Activated CD8-positive, alpha-beta memory T cell treated with anti-CD3 and anti-CD28 coated beads, Interleukin-2, amount 50 U/mL, for 24 hours (primary cell): ENCODE measurements at regions not wholly inside any gene's neighbourhood (a gene's known extent, or its start where the extent isn't known, plus 50 kb on each side); places are given as distances from the start of the nearest gene placed in this dataset.
"Not testable (repeated sequence)": the region's sequence is repeated elsewhere in the genome, so short reads cannot be mapped to it uniquely, and the experiment has no call there.

Source experiments
- DNase-seq: peaks from one replicate; pipeline ENCODE4 v3.0.0-alpha.2; 2020; ENCODE audit errors: extremely low read depth

DNA sequence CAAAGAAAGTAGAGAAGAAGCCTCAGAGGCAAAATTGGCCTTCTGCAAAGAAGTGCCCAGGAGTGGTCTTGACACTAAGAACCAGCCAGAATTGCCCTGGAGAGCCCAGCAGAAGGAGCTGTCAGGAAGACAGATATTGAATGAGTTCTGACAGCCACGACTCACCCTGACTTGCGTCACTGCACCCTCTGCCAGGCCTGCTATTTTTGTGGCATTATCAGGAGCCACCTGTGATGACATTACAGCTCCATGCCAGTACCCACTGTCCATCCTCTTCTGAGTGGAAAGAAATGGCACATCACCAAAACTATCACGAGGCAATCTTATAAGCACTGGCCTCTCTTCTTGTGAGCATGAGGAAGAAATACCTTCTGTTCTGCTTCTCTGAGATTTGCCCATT lies 67.7 kb downstream of the SMIM20 start:
- no peak for DNase-seq

DNA sequence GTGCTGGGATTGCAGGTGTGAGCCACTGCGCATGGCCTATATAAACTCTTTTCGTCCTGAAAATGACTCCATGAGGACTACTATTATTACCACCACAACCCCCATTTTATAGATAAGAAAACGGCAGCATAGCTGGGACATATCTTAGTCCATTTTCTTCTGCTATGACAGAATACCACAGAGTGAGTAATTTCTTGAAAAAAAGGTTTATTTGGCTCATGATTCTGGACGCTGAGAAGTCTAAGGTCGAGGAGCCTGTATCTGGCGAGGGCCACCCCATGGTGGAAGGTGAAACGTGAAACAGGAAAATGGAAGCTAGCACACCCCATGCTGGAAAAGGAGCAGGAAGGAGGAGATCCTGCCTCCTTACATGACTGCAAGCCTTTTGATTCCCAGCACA lies 68.9 kb downstream of the SMIM20 start:
- no peak for DNase-seq

DNA sequence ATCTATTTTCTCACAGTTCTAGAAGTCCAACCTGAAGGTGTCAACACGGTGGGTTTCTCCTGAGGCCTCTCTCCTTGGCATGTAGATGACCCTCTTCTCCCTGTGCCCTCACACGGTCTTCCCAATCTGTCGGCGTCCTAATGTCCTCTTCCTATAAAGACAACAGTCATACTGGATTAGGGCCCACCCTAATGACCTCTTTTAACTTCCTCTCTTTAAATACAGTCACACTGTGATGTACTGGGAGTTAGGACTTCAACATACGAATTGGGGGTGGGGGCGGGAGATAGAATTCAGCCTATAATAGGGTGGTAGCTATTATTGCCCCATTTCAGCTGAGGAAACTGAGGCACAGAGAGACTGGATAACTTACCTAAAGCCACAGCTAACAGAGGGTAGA lies 70.2 kb downstream of the SMIM20 start:
- DNase-seq, result no peak

DNA sequence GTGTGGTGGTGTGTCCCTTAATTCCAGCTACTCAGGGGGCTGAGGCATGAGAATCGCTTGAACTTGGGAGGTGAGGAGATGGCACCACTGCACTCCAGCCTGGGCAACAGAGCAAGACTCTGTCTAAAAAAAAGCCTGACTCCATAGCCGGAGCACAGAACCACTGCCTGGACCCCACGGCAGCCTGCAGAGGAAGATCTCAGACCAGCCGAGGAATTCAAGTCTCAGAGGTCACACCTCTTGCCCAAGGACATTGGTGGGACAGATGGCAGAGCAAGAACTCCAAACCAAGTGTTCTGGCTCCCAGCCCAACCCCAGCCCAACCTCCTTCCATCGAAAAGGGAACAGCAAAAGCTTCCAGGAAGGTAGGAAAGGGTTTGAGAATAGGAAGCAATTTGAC lies 70.8 kb downstream of the SMIM20 start:
- DNase-seq, result no peak

DNA sequence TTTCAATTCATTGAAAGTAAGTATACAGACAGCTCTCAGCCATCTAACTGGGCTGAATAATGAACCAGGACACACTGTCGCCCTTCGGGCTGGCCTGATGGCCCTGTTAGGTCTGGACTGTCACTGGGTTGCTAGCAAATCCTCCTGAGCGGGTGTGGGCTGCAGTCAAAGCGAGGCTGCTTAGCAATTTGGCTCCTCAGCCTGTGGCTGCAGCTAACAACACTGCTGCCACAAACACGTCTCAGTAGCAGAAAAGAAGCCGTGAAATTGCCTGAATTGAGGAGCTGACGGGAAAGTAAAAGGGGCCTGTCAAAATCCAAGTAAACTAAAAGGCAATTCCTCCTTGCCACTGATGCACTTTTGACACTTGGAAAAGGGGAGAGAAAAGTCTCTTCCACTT lies 72.8 kb downstream of the SMIM20 start:
- DNase-seq, result no peak

DNA sequence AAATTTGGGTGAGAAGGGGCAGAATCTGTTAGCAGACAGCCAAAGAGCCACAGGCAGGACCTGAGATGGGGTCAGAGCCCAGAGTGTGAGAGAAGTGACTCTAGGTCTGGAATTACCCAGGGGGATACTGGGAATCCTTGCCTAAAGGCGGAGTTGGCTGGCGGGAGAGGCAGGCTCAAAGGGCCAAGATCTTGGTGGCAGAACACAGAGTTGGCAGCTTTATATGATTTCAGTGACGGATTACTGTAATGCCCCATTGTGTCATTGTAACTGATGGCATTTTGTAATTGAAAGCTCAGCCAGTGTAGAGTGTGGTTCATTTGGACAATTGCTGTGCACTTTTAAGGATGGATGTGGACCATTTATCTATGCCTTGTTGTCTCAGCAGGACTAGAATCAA lies 77.3 kb downstream of the SMIM20 start:
- DNase-seq, result no peak

DNA sequence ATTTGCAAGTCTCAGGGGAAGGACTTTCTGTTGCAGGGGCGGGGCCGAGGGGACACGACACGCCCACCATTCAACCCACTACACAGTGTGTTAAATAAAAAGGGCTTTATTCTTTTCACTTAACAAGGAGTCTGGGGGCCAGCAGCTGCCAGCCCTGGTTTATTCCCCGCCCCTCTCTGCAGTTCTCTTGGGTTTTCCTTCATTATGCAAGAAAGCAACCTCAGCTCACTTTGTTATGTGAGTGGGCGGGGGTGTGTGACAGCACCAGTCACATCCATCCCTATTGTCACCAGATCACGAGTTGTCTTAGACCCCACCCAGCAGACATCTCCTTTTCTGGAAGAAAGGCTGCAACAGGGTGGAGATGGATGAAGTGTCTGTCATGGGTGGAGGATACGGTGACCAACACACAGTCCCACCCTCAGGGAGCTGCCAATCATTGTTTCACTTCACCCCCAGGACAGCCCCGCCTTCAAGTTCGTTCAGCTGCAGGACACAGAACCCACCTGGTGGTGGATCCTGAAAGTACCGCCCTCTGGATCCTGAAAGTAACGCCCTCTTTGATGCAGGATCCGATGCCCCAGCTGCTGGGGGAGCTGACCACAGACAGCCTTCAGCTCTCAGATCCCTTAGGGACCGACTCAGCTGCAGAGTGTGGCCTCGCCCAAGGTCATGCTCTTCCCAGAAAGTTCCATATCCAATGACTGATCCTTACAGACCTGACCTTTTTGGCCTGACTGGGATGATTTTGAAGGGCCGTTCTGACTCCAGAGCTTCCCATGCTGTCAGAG lies 79.6 kb downstream of the SMIM20 start:
- no peak for DNase-seq

DNA sequence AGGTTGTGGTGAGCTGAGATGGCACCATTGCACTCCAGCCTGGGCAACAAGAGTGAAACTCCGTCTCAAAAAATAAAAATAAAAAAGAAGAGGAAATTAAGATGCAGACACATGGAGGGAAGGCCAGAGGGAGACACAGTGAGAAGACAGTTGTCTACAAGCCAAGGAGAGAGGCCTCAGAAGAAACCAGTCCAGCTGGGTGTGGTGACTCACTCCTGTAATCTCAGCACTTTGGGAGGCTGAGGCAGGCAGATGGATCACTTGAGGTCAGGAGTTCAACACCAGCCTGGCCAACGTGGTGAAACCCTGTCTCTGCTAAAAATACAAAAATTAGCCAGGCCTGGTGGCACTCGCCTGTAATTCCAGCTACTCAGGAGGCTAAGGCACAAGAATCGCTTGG lies 80.6 kb downstream of the SMIM20 start:
- DNase-seq, result not testable (repeated sequence)

DNA sequence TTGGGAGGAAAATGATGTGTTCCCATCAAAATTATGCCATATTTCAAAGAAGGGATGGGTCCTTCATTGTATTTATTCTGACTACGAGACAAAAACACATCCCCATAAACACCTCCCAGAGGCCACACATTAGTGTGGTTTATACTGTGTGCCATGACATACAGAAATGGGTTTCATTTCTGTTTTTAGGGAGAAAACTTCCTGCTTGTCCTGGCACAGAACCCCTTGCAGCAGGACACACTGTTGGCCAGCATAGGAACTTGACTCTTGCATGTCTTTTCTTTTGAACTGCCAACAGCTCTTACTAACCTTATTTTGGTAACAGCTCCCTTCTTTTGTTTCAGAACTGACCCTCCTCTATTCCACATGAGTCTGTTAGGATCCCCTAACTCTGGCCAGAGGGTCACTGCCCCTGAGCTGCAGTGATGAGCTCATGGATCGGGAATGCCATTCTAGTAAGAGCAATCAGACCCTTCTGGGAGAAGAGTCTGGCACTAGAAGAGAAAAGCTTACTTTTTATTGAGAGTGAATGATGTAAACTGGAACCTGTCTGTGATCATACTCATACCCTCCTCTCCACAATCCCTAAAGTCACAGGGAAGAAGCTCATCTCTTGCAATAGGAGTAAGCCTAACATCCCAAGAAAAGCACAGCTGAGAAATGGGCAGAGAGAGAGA lies 86.4 kb downstream of the SMIM20 start:
- no peak for DNase-seq

DNA sequence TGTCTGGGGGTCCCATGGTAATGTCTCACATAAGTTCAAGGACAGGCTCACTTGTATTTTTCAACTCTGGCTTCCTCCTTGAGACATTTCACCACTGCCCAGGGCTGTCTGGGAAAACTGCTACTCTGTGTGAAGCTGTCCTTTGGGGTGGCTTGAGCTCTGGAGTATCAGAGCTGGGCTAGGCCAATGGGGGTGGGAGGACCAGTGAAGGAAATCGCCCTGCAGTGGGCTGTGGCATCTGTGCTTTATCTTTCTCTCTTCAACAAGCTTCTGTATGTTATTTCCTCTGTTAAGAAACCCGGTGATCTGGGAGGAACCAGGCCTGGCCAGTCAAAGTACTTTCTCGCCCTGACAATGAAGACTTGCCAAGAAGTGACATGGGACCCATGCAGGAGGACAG lies 87.4 kb downstream of the SMIM20 start:
- DNase-seq, result no peak

DNA sequence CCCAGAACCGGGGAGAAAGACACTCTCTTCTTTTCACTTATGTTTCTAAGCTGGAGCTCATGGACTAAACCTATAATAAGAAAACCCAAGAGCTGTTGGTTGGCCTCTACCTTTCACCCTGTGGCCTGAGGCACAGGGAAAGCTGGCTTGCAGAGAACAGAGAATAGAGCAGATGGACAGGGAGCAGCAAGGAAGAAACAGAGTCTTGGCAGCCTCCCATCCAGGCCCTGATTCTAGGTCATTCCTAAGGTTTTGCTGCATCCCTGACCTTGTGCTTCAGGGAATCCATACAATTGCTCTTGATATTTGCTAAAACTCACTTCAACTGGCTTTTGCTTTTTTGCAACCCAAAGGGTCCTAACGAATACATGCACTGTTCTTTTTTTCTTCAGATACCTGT lies 87.8 kb downstream of the SMIM20 start:
- DNase-seq, result no peak

DNA sequence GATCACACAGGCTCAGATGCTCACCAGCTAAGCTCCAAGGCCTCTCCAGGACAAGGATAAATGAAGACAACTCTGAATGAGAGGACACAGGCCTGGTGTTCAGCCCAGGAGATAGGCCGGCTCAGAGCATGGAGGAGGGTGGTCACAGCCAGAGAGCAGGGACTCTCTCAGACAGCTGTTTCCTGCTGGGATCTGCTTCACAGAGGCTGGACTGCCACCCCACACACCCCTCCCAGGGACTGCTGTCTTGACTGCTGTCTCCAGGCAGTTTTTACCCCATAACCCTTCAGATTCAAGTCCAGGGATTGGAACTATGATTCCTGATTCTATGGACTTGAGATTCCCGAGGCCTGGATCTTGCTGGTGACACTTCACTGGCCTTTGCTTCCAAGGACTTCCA lies 89.0 kb downstream of the SMIM20 start:
- no peak for DNase-seq

DNA sequence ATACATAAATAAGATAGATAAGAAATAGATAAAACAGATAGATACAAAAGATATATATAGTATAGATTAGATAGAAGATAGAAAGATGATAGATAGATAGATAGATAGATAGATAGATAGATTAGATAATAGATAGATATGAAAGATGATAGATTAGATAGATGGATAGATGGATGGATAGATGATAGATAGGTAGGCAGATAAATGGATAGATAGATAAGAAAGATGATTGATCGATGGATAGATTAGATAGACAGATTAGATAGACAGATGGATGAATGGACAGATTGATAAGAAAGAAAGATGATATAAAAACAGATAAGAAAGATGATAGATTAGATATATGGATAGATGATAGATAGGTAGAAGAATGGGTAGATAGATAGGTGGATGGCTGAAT lies 90.3 kb downstream of the SMIM20 start:
- DNase-seq, result no peak

DNA sequence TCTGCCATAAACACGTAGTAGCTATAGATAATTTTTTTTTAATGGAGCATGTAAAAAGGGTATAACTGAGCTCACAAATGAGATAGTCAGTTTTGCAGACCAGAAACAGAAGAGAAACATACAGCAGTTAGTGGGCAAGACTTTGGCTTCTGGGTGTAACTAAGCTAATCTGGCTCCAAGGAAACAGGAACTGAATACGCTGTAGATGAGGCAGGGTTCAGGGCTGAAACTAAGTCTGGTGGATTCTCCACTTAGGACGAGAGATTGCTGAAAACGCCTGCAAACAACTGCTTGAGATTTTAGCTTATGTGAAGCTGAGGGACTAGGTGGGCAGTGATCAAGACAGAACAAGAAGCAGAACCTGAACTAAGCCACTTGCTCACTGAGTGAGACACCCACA lies 91.7 kb downstream of the SMIM20 start:
- no peak for DNase-seq

DNA sequence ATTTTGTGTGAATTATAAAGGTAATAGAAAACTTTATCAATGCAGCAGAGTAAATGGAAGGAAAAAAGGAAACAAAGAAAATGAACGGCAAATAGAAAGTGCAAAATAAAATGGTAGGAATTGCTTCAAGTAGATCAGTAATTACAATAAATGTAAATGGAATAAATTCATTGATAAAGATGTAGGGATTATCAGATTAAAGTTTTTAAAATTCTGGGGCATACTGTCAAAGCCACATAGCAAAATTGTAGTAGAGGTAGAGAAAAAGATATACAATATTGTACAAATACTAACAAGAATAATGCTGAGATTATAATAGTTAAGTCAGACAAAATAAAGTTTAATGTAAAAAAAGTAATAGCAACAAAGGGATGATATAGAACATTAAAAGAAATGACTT lies 94.7 kb downstream of the SMIM20 start:
- no peak for DNase-seq

DNA sequence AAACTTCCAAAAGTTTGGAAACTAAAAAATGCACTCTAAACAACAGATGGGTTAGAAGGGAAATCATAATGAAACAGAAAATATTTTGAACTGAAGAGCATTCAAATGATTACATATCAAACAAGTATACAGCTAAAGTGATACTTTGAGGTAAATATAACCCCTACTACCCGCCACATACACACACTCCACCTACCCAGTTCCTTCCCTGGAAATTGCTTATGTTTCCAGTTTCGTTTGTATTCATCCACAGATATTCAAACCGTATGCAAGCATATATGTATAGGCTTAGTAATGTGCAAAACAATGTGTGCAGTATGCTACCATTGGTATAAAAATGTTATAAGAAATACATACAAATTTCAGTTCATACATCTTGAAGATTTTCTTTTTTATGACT lies 95.5 kb downstream of the SMIM20 start:
- no peak for DNase-seq

DNA sequence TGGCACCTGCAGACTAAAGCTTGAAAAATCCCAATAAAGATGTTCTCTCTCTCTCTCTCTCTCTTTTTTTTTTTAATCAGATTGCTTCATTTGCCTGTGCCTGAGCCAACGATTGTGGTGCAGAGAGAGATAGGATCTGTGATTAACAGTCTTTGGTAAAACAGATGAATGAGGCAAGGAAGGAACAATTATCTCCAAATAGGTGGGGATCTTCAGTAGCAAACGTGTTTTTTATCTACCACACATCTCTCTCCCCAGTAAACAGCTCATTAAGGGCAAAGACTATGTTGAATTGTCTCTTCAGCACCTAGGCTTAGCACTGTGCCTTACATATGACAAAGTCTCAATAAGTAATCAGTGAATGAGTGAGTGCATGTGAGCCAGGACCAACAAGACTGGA lies 96.3 kb downstream of the SMIM20 start:
- no peak for DNase-seq

DNA sequence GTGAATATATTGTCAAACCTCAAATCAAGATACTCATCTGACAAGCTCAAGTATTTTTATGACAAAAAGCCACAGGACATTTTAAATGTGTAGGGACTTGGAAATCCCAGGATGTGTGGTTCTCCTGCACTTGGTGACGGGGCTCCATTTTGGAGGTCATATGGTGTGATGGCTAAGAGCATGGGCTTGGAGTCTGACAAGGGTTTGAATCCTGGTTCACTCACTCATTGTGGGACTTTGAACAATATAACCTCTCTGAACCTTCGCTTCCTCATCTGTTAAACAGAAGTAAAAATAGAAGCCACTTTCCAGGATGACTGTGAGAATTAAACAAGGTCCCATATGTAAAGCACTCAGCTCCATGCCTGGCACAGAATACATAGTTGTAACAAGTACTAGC lies 99.6 kb downstream of the SMIM20 start:
- no peak for DNase-seq

DNA sequence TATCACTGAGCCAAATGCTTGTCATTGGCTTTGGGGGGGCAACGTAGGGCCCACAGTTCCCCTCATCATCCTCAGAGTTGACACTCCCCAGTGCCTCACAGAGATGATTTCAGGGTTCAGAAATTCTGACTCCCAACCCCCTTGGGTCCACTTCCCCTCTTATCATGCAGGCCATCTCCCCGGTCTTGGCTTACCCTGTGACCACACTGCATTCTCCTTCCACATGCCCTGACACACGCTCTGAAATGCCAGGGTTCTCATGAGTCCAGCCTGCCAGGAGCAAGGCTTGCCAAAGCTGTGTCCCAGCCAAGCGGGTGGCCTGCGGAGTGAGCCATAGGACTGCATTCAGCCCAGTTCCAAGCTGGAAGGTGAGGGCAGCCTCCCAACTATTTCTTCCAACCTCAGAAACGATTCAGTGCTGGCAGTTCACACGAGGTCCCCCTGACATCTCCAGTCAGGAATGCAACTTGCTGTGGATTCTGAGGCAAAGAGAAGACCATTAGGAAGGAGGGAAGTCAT lies 101.2 kb downstream of the SMIM20 start:
- no peak for DNase-seq

DNA sequence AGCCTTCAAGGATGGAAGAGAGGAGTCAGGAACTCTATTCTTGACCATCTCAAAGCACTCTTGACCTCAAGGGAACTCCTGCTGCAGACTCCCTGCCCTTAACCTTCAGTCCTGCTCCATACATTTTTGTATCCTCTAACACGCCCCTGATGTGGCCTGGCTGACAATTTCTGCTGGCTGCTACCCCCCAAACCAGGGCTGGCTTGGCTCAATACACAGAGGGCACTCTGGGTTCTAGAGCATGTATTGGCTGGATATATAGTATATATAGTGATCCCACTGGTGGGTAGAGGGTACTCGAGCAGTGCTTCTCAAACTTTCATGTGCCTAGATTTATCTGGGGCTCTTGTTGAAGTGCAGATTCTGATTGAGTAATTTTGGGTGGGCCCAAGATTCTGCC lies 101.9 kb downstream of the SMIM20 start:
- no peak for DNase-seq

DNA sequence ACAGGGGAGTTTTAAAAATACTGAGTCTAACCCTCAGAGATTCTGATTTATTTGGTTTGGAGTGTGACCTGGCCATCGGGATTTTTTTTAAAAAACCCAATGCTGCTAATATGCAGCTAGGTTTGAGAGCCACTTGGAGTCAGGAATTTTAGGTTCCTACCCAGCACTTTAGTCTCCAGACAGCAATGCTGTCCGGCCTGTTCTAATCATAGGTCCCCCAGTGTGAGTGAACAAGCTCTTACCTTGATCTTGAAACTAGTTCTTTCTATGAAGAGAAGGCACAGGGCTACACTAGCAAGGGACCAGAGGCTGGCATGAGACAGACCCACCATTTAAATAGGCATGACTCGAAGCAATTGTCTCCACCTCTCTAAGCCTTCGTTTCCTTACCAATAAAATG lies 103.5 kb downstream of the SMIM20 start:
- no peak for DNase-seq

DNA sequence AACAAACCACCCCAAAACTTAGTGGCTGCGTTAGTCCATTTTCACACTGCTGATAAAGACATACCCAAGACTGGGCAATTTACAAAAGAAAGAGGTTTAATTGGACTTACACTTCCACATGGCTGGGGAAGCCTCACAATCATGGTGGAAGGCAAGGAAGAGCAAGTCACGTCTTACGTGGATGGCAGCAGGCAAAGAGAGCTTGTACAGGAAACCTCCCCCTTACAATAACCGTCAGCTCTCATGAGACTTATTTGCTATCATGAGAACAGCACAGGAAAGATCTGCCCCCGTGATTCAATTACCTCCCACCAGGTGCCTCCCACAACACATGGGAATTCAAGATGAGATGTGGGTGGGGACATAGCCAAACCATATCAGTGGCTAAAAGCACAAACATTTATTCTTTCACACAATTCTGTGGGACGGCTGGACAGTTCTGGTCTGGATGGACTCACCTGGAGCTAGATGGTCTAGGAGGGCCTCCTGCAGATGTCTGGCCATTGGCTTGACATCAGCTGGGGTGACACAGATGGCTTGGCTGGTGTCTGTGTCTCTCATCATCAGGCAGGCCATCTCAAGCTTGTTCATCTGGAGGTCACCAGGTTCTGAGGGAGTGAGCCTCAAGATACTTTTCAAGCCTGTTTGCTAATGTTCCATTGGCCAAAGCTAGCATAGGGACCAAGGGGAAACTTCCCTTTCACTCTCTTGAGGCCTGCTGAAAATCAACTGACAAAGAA lies 104.1 kb downstream of the SMIM20 start:
- DNase-seq, result not testable (repeated sequence)
